Adrenal gland (tissue), 9 donors: ENCODE measurements at regions not wholly inside any gene's neighbourhood (a gene's known extent, or its start where the extent isn't known, plus 50 kb on each side); places are given as distances from the start of the nearest gene placed in this dataset.
"Not testable (repeated sequence)": the region's sequence is repeated elsewhere in the genome, so short reads cannot be mapped to it uniquely, and the experiment has no call there.

Source experiments
- DNase-seq, 7 donors: peaks; one replicate each; pipeline ENCODE4 v3.0.0-alpha.2; 2019 to 2020
- H3K27ac ChIP-seq, 5 donors: fragments of 200-600 bp; sonication (generic) in 4 of 5; 1 replicate in 3 of 5; 2 replicates in 2 of 5; pipeline versions ENCODE4 v1.5.1 to v1.8.0; 2016 to 2020; ENCODE audit warnings: mild to moderate bottlenecking in 1 of 5
- H3K27me3 ChIP-seq: fragments of 200-600 bp; 2 replicates; pipeline ENCODE4 v1.8.0; 2021
- H3K36me3 ChIP-seq, 2 donors: fragments of 200-600 bp; replicated peaks in 1 of 2; 1 replicate in 1 of 2; 2 replicates in 1 of 2; pipeline versions ENCODE4 v1.5.1 to v1.8.0; 2018 to 2022
- H3K4me1 ChIP-seq, 2 donors: fragments of 200-600 bp; replicated peaks in 1 of 2; 1 replicate in 1 of 2; 2 replicates in 1 of 2; pipeline versions ENCODE4 v1.5.1 to v1.8.0; 2018 to 2021
- H3K4me3 ChIP-seq, 4 donors: fragments of 200-600 bp; sonication (generic) in 3 of 4; one replicate each; pipeline ENCODE4 v1.5.1; 2016 to 2018
- H3K9me3 ChIP-seq, 3 donors: fragments of 200-600 bp; sonication (generic) in 1 of 3; replicated peaks in 1 of 3; 1 replicate in 2 of 3; 2 replicates in 1 of 3; pipeline versions ENCODE4 v1.5.1 to v1.8.0; 2016 to 2021
- POLR2A ChIP-seq, 2 donors: fragments of 450-650 bp; IDR thresholded peaks; one replicate each; pipeline ENCODE4 v1.6.1; 2017; ENCODE audit warnings: antibody characterized with exemption in 2 of 2, mild to moderate bottlenecking in 2 of 2, moderate library complexity in 1 of 2
- WGBS, 4 donors: extraction: QIAGEN DNeasy Blood & Tissue Kit in 2 of 4; methylation state at CpG; one replicate each; pipeline versions ENCODE4 v1.1.5 to v1.1.7; 2013 to 2017; 5-methylcytosine and 5-hydroxymethylcytosine counted together
- intact Hi-C, 2 donors: fragments of 100-400 bp; cut with DNase I; formaldehyde crosslinking; loops; one replicate each; pipeline versions ENCODE4 v1.14.1 to v1.15.0; 2022 to 2023
- TF ChIP-seq, protein P1 (sequence below), 6 experiments: fragments of 450-650 bp in 4 of 6; fragments of 200-600 bp in 2 of 6; sonication (generic) in 1 of 6; IDR thresholded peaks; 1 replicate in 5 of 6; 2 replicates in 1 of 6; pipeline versions ENCODE4 v1.5.1 to v1.8.0; 2016 to 2021; ENCODE audit warnings: antibody characterized with exemption in 6 of 6, mild to moderate bottlenecking in 2 of 6, moderate library complexity in 1 of 6
- donor health status: healthy with polysubstance abuse.
- donor health status: Bipolar disorder and iron deficiency.
- donor health status: DM: yes; HTN: yes; CAD: no.
- donor health status: DM: no; HTN: no; CAD: no.
- donor health status: DM: no; HTN: no; CAD: no.

DNA sequence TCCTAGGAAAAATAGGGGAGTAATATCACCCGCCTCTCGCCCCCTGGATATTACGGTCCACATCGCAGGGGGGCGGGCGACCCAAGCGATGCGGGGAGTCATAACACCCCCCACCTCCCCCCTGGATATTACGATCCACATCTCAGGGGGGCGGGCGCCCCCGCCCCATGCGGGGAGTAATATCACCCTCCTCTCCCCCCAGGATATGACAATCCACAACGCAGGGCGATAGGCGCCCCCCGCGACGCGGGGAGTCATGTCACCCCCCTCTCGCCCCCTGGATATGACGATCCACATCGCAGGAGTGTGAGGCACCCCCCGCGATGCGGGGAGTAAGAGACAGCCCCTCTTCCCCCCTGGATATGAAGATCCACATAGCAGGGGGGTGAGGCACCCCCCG is 684.4 kb upstream of the PCDH9 start:
- intact Hi-C loops, result no loop called here
- TF ChIP-seq, protein P1, sequence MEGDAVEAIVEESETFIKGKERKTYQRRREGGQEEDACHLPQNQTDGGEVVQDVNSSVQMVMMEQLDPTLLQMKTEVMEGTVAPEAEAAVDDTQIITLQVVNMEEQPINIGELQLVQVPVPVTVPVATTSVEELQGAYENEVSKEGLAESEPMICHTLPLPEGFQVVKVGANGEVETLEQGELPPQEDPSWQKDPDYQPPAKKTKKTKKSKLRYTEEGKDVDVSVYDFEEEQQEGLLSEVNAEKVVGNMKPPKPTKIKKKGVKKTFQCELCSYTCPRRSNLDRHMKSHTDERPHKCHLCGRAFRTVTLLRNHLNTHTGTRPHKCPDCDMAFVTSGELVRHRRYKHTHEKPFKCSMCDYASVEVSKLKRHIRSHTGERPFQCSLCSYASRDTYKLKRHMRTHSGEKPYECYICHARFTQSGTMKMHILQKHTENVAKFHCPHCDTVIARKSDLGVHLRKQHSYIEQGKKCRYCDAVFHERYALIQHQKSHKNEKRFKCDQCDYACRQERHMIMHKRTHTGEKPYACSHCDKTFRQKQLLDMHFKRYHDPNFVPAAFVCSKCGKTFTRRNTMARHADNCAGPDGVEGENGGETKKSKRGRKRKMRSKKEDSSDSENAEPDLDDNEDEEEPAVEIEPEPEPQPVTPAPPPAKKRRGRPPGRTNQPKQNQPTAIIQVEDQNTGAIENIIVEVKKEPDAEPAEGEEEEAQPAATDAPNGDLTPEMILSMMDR (IDR thresholded peaks at IDR 0.05), result no peak
- no peak for TF ChIP-seq POLR2A (IDR thresholded peaks at IDR 0.05)
- H3K27ac ChIP-seq, result no peak overlapping the region
- no peaks in the 10 kb centered on the region for H3K36me3 ChIP-seq
- WGBS, 4 donors, result 87 to 92% (median 88%) methylated on average over 20 to 27 of the region's 27 CpGs
- no peak for DNase-seq
- no peak overlapping the region for H3K4me3 ChIP-seq
- H3K27me3 ChIP-seq, result no peaks in the 10 kb centered on the region
- no peaks in the 10 kb centered on the region for H3K4me1 ChIP-seq
- no peaks in the 10 kb centered on the region for H3K9me3 ChIP-seq

DNA sequence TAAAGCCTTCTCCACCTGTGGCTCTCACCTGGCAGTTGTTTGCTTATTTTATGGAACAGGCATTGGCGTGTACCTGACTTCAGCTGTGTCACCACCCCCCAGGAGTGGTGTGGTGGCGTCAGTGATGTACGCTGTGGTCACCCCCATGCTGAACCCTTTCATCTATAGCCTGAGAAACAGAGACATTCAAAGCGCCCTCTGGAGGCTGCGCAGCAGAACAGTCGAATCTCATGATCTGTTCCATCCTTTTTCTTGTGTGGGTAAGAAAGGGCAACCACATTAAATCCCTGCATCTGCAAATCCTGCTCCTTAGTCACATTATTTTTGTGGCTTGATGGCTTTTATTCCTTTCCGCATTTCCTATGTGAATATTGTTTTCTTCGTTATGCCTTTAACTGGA is 672.8 kb upstream of the PCDH9 start:
- not testable (repeated sequence) for H3K27ac ChIP-seq, H3K27me3 ChIP-seq

DNA sequence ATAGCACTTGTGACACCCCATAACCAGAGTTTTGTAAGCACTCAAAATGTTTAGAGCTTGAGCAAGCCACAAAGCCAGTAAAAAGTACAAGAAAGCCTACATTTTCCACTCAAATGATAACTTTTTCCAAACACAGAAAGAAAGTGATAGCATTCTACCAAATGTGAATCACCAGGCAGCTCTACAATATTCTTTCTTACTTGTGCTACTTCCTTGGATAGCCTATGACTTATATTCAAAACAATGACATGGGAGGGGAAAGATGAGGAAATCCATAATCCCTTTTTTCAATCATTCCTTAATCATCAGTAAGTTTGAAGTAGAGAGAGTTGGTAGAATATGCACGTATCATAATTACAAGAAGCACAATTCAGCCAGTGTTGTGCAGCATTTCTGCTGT is 650.8 kb upstream of the PCDH9 start:
- no peak for DNase-seq
- TF ChIP-seq POLR2A (IDR thresholded peaks at IDR 0.05), result no peak
- TF ChIP-seq, protein P1 (IDR thresholded peaks at IDR 0.05), result no peak
- Histone ChIP-seq H3K36me3 (no peaks in the 10 kb centered on the region), H3K27ac (no peak overlapping the region), H3K9me3 (no peaks in the 10 kb centered on the region), H3K4me1 (no peaks in the 10 kb centered on the region), H3K4me3 (no peak overlapping the region), H3K27me3 (no peaks in the 10 kb centered on the region)
- WGBS, 4 donors, result 88 to 96% (median 92%) methylated on average over 1 of the region's 1 CpG
- intact Hi-C loops, result no loop called here

More for the DNA sequence above, 672.8 kb upstream of the PCDH9 start:
- H3K4me1 ChIP-seq, DNase-seq, H3K4me3 ChIP-seq, H3K9me3 ChIP-seq, H3K36me3 ChIP-seq, intact Hi-C loops: not testable (repeated sequence)
- 72 to 79% (median 74%) methylated on average over 8 of the region's 8 CpGs for WGBS, 4 donors

DNA sequence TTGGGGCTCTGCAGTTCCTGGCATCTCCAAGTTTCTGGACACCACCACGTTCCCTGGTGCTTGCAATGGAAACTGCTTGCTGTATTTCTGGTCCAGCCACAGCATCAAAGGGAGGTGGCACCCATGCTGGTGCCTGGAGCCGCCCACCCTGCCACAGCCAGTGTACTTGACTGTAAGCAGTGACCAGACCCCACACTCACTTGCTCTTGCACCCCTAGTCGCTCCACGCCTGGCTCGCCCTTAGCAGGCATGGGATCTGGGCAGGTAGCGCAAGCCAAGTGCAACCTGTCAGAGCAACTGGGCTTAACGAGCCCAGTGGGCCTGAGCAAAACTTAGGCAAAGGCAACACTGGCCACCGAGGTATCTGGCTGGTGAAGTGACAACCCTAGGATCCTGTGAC is 648.2 kb upstream of the PCDH9 start:
- H3K36me3 ChIP-seq, result no peaks in the 10 kb centered on the region
- DNase-seq, result no peak
- intact Hi-C loops, result no loop called here
- no peak for TF ChIP-seq POLR2A (IDR thresholded peaks at IDR 0.05)
- TF ChIP-seq, protein P1 (IDR thresholded peaks at IDR 0.05), result no peak
- no peak overlapping the region for H3K4me3 ChIP-seq
- no peaks in the 10 kb centered on the region for H3K9me3 ChIP-seq
- 89 to 95% (median 92%) methylated on average over 8 of the region's 8 CpGs for WGBS, 4 donors
- no peaks in the 10 kb centered on the region for H3K4me1 ChIP-seq
- H3K27me3 ChIP-seq, result no peaks in the 10 kb centered on the region
- H3K27ac ChIP-seq, result no peak overlapping the region

DNA sequence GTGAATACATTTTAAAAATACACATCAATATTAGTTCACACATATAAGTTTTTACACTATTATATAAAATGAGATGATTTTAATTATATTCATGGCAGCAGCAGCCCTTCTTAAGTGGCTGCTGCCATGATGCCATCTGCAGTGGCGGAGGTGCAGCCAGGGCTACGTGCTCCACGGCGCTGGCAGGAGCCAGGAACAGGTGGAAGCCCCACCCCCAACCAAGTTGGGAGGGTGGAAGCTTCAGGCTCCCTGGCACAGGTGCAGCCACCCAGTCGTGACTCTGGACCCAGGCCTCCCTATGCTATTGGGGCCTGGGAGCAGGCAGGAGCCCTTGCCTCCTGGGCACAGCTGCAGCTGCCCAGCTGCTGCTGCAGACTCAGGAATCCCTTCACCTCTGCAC is 646.9 kb upstream of the PCDH9 start:
- TF ChIP-seq, protein P1 (IDR thresholded peaks at IDR 0.05), result no peak
- no peak for TF ChIP-seq POLR2A (IDR thresholded peaks at IDR 0.05)
- Histone ChIP-seq H3K4me3 (no peak overlapping the region), H3K27me3 (no peaks in the 10 kb centered on the region), H3K4me1 (no peaks in the 10 kb centered on the region), H3K27ac (no peak overlapping the region), H3K36me3 (no peaks in the 10 kb centered on the region), H3K9me3 (no peaks in the 10 kb centered on the region)
- no peak for DNase-seq
- intact Hi-C loops, result no loop called here
- WGBS, 4 donors, result 87 to 100% (median 97%) methylated on average over 4 to 5 of the region's 5 CpGs
